ENCODE measurements at regions not wholly inside any gene's neighbourhood (a gene's known extent, or its start where the extent isn't known, plus 50 kb on each side); places are given as distances from the start of the nearest gene placed in this dataset.

DNA sequence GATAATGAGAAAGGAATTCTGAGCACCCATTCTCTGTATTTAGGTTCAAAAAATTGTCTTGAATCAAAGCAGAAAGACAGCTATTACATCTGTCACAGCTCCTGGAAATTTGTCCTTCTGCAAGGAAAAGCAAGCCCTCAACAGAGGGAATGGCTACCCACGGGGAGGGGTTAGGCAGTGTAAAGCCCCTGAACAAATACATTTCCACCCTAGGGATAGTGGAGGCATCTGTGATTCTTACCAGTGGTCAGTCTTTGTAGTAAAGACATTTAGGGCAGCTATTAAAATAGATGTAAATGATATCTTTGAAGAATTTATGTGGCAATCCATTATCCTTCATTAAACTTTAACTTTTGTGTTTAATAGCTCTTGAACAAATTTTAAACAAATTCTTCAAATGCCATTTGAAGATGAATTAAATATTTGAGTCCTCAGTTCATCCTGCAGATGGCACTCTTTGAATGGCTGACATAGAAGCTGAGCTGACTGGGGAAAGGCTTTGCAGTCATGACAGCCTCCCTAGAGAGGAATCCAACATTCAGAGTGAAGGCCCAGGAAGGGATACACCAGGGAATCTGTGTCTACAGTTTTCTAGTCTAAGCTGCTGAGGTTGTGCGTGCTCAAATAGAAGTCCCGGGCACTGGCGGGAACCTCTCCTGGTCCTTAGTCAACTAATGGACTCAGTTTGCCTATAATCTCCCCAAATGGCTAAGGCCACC, 359.7 kb upstream of the ROPN1 start (continued):
- TF ChIP-seq, protein P1, sequence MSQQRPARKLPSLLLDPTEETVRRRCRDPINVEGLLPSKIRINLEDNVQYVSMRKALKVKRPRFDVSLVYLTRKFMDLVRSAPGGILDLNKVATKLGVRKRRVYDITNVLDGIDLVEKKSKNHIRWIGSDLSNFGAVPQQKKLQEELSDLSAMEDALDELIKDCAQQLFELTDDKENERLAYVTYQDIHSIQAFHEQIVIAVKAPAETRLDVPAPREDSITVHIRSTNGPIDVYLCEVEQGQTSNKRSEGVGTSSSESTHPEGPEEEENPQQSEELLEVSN (IDR thresholded peaks at IDR 0.05), result no peak
- TF ChIP-seq RNF2 (IDR thresholded peaks at IDR 0.05; ENCODE audit: borderline replicate concordance, low read depth, low read length, missing control alignments, poor library complexity, severe bottlenecking) (no peak), TCF12 (IDR thresholded peaks at IDR 0.05; ENCODE audit: low read depth, low read length) (no peak), KDM5A (IDR thresholded peaks at IDR 0.05; ENCODE audit: low read length) (no peak), CBX8 (IDR thresholded peaks at IDR 0.05; ENCODE audit: borderline replicate concordance, low read depth, low read length) (no peak), FOSL1 (IDR thresholded peaks at IDR 0.05; ENCODE audit: insufficient read depth, low read depth, low read length) (no peak), NRF1 (IDR thresholded peaks at IDR 0.05; ENCODE audit: low read depth, low read length) (no peak), TAF1 (IDR thresholded peaks at IDR 0.05; ENCODE audit: low read depth, low read length) (no peak), TAF7 (optimal IDR thresholded peaks at IDR 0.05; ENCODE audit: borderline replicate concordance, low read depth, low read length) (no peak), BRCA1 (IDR thresholded peaks at IDR 0.05; ENCODE audit: low read depth, low read length) (no peak), CHD2 (IDR thresholded peaks at IDR 0.05; ENCODE audit: low read length) (no peak), ZNF274 (IDR thresholded peaks at IDR 0.05; ENCODE audit: borderline replicate concordance, extremely low read depth, low read length) (no peak), SRF (IDR thresholded peaks at IDR 0.05; ENCODE audit: low read depth, low read length) (no peak), POU5F1 (IDR thresholded peaks at IDR 0.05; ENCODE audit: low read depth, low read length) (no peak)
- TF ChIP-seq, protein P2, sequence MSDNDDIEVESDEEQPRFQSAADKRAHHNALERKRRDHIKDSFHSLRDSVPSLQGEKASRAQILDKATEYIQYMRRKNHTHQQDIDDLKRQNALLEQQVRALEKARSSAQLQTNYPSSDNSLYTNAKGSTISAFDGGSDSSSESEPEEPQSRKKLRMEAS (IDR thresholded peaks at IDR 0.05), result no peak
- TF ChIP-seq, protein P3, sequence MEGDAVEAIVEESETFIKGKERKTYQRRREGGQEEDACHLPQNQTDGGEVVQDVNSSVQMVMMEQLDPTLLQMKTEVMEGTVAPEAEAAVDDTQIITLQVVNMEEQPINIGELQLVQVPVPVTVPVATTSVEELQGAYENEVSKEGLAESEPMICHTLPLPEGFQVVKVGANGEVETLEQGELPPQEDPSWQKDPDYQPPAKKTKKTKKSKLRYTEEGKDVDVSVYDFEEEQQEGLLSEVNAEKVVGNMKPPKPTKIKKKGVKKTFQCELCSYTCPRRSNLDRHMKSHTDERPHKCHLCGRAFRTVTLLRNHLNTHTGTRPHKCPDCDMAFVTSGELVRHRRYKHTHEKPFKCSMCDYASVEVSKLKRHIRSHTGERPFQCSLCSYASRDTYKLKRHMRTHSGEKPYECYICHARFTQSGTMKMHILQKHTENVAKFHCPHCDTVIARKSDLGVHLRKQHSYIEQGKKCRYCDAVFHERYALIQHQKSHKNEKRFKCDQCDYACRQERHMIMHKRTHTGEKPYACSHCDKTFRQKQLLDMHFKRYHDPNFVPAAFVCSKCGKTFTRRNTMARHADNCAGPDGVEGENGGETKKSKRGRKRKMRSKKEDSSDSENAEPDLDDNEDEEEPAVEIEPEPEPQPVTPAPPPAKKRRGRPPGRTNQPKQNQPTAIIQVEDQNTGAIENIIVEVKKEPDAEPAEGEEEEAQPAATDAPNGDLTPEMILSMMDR (IDR thresholded peaks at IDR 0.05; ENCODE audit: control extremely low read depth in 1 of 3, insufficient read depth in 1 of 3, low read depth in 1 of 3, low read length in 3 of 3), result peak in 2 of 3 experiments; percentile 53 to 83; a peak in 3 of 4 replicates
